HepG2 (cell line): ENCODE measurements at regions not wholly inside any gene's neighbourhood (a gene's known extent, or its start where the extent isn't known, plus 50 kb on each side); places are given as distances from the start of the nearest gene placed in this dataset.

ENCODE experiments used
- ATAC-seq: fragments of 200-7000 bp; cut with Tn5 transposase; 3 replicates; pipeline ENCODE4 v1.9.1; 2020; ENCODE audit warnings: mild to moderate bottlenecking, moderate library complexity
- BruUV-seq: library from RNA; stranded (reverse); fragments of 400-500 nt; replicated peaks from 2 replicates; lab custom pipeline; 2021; lab: Mats Ljungman, UMichigan
- CTCF ChIA-PET: fragments of 300-600 bp; formaldehyde crosslinking; extraction: SDS; loops from one replicate; lab custom pipeline; 2021; ENCODE audit warnings: low total read pairs, inconsistent platforms, low intra/inter-chr PET ratio; lab: Yijun Ruan, JAX
- POLR2A ChIA-PET: fragments of 350-600 bp; sonication (Branson Sonifier 250); formaldehyde crosslinking; loops from one replicate; lab custom pipeline; 2020; ENCODE audit warnings: antibody characterized with exemption, inconsistent platforms; lab: Yijun Ruan, JAX
- DNase-seq: peaks from one replicate; pipeline ENCODE4 v3.0.0-alpha.2; 2015; ENCODE audit warnings: low spot score
- FAIRE-seq: peaks from 3 replicates; lab custom pipeline; 2011; peaks lifted over from hg19 to GRCh38; lab: Jason Lieb, UNC
- H2AFZ ChIP-seq: one replicate; pipeline ENCODE4 v1.6.1; 2011; ENCODE audit warnings: low read length, inconsistent platforms
- H3K27ac ChIP-seq: fragments of 300-600 bp; 3 replicates; pipeline ENCODE4 v1.8.0; 2011; ENCODE audit warnings: mixed run types, mild to moderate bottlenecking, mixed read lengths, low read length, inconsistent platforms; ENCODE audit not compliant: insufficient read depth; ENCODE audit errors: extremely low read length
- H3K27me3 ChIP-seq, 2 experiments: fragments of 200-600 bp in 1 of 2; 2 replicates in 1 of 2; 3 replicates in 1 of 2; pipeline versions ENCODE4 v1.6.0 to v1.8.0; 2011; ENCODE audit warnings: low read length in 2 of 2, mild to moderate bottlenecking in 2 of 2, moderate library complexity in 2 of 2, inconsistent platforms in 1 of 2; ENCODE audit not compliant: insufficient read depth in 2 of 2, control insufficient read depth in 1 of 2
- H3K36me3 ChIP-seq, 2 experiments: fragments of 200-600 bp in 1 of 2; replicated peaks in 1 of 2; 2 replicates in 1 of 2; 3 replicates in 1 of 2; pipeline versions ENCODE4 v1.5.1 to v1.8.0; 2011; ENCODE audit warnings: low read length in 2 of 2, inconsistent platforms in 1 of 2; ENCODE audit not compliant: insufficient read depth in 2 of 2, control insufficient read depth in 1 of 2
- H3K4me1 ChIP-seq: 2 replicates; pipeline ENCODE4 v1.5.1; 2012; ENCODE audit warnings: low read length, inconsistent platforms; ENCODE audit not compliant: insufficient read depth
- H3K4me2 ChIP-seq: 2 replicates; pipeline ENCODE4 v1.6.0; 2011; ENCODE audit warnings: low read depth, low read length, inconsistent platforms
- H3K4me3 ChIP-seq, 3 experiments: fragments of 200-600 bp in 1 of 3; sonication (generic), shearing (Covaris generic) in 1 of 3; replicated peaks in 1 of 3; 2 replicates each; pipeline ENCODE4 v1.5.1; 2011 to 2016; ENCODE audit warnings: low read length in 3 of 3, inconsistent platforms in 2 of 3, low read depth in 2 of 3, mild to moderate bottlenecking in 2 of 3, control low read depth in 1 of 3, mixed read lengths in 1 of 3; ENCODE audit not compliant: insufficient read depth in 1 of 3
- H3K79me2 ChIP-seq: one replicate; pipeline ENCODE4 v1.6.1; 2011; ENCODE audit warnings: low read length, inconsistent platforms; ENCODE audit not compliant: insufficient read depth
- H3K9ac ChIP-seq: 2 replicates; pipeline ENCODE4 v1.6.0; 2011; ENCODE audit warnings: mild to moderate bottlenecking, low read depth, low read length, inconsistent platforms; ENCODE audit not compliant: insufficient read depth
- H3K9me3 ChIP-seq: 2 replicates; pipeline ENCODE4 v1.5.1; 2012; ENCODE audit warnings: mild to moderate bottlenecking, low read length
- H4K20me1 ChIP-seq: 2 replicates; pipeline ENCODE4 v1.6.0; 2011; ENCODE audit warnings: inconsistent platforms, mild to moderate bottlenecking, low read length, moderate library complexity; ENCODE audit not compliant: insufficient read depth
- MTF1 ChIP-seq: sonication (generic); formaldehyde crosslinking; IDR thresholded peaks from 2 replicates; pipeline ENCODE4 v1.5.0; 2020; ENCODE audit warnings: missing genetic modification reagents
- NR3C1 ChIP-seq: sonication (generic); formaldehyde crosslinking; IDR thresholded peaks from 2 replicates; pipeline ENCODE4 v1.4.0; 2020; ENCODE audit warnings: missing genetic modification reagents
- PAWR ChIP-seq: sonication (generic); formaldehyde crosslinking; IDR thresholded peaks from 2 replicates; pipeline ENCODE4 v1.4.0; 2020; ENCODE audit warnings: missing genetic modification reagents, mild to moderate bottlenecking, borderline replicate concordance
- SRY ChIP-seq: sonication (generic); formaldehyde crosslinking; IDR thresholded peaks from 2 replicates; pipeline ENCODE4 v1.8.0; 2022; ENCODE audit warnings: mild to moderate bottlenecking, missing genetic modification reagents
- TRAFD1 ChIP-seq: sonication (generic); formaldehyde crosslinking; IDR thresholded peaks from 2 replicates; pipeline ENCODE4 v1.5.1; 2020; ENCODE audit warnings: missing genetic modification reagents, mild to moderate bottlenecking, borderline replicate concordance
- ZNF20 ChIP-seq: sonication (generic); formaldehyde crosslinking; IDR thresholded peaks from 2 replicates; pipeline ENCODE4 v1.4.0; 2020; ENCODE audit warnings: mild to moderate bottlenecking, moderate library complexity, missing genetic modification reagents
- WGBS: methylation state at CpG from one replicate; pipeline ENCODE4 v1.1.6; 2017; ENCODE audit warnings: low lambda C conversion rate; 5-methylcytosine and 5-hydroxymethylcytosine counted together
- in situ Hi-C: cut with HindIII; loops from 2 replicates; pipeline ENCODE4 v1.10.0; 2017; ENCODE audit warnings: low pct_unique_long_range_greater_than_20kb; ENCODE audit not compliant: extremely low pct_ligation_motif_present
- intact Hi-C: fragments of 100-400 bp; cut with micrococcal nuclease; formaldehyde crosslinking; loops from one replicate; pipeline ENCODE4 v1.10.0; 2022; ENCODE audit not compliant: unreplicated experiment
- TF ChIP-seq, protein P1 (sequence below): sonication (generic); formaldehyde crosslinking; IDR thresholded peaks from 2 replicates; pipeline ENCODE4 v1.5.0; 2020; ENCODE audit warnings: mild to moderate bottlenecking, missing genetic modification reagents
- TF ChIP-seq, protein P2 (sequence below): sonication (generic); formaldehyde crosslinking; IDR thresholded peaks from 2 replicates; pipeline ENCODE4 v1.4.0; 2020; ENCODE audit warnings: missing genetic modification reagents
- TF ChIP-seq, protein P3 (sequence below): sonication (generic); formaldehyde crosslinking; IDR thresholded peaks from 2 replicates; pipeline ENCODE4 v1.8.1; 2022; ENCODE audit warnings: low read depth, mild to moderate bottlenecking, missing genetic modification reagents

- H3K9ac ChIP-seq: no peak overlapping the region
- intact Hi-C loops: no loop called here
- 32% methylated on average over 9 of the region's 9 CpGs for WGBS
- no peak for DNase-seq
- H4K20me1 ChIP-seq: no peaks in the 10 kb centered on the region
- ATAC-seq: no peak
- FAIRE-seq: no peak
- no peak overlapping the region for H3K4me3 ChIP-seq
- no peaks in the 10 kb centered on the region for H3K9me3 ChIP-seq
- no peak overlapping the region for H3K27ac ChIP-seq
- H3K27me3 ChIP-seq: peaks cover 0 to 4% of the 10 kb centered on the region in 2 experiments; a peak in 1 of 5 replicates
- ChIA-PET CTCF (no interaction called here), POLR2A (no interaction called here)
- no peaks in the 10 kb centered on the region for H3K4me1 ChIP-seq
- no peaks in the 10 kb centered on the region for H3K79me2 ChIP-seq
- no TSS peak for BruUV-seq
- no peak overlapping the region for H3K4me2 ChIP-seq
- no peak overlapping the region for H2AFZ ChIP-seq
- TF ChIP-seq ZNF20 (CRISPR knock-in tag) (no peak), TRAFD1 (CRISPR knock-in tag) (no peak), SRY (no peak), NR3C1 (CRISPR knock-in tag) (no peak), PAWR (CRISPR knock-in tag) (no peak), MTF1 (no peak)
- TF ChIP-seq, protein P1, sequence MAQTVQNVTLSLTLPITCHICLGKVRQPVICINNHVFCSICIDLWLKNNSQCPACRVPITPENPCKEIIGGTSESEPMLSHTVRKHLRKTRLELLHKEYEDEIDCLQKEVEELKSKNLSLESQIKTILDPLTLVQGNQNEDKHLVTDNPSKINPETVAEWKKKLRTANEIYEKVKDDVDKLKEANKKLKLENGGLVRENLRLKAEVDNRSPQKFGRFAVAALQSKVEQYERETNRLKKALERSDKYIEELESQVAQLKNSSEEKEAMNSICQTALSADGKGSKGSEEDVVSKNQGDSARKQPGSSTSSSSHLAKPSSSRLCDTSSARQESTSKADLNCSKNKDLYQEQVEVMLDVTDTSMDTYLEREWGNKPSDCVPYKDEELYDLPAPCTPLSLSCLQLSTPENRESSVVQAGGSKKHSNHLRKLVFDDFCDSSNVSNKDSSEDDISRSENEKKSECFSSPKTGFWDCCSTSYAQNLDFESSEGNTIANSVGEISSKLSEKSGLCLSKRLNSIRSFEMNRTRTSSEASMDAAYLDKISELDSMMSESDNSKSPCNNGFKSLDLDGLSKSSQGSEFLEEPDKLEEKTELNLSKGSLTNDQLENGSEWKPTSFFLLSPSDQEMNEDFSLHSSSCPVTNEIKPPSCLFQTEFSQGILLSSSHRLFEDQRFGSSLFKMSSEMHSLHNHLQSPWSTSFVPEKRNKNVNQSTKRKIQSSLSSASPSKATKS: no peak
- TF ChIP-seq, protein P2, sequence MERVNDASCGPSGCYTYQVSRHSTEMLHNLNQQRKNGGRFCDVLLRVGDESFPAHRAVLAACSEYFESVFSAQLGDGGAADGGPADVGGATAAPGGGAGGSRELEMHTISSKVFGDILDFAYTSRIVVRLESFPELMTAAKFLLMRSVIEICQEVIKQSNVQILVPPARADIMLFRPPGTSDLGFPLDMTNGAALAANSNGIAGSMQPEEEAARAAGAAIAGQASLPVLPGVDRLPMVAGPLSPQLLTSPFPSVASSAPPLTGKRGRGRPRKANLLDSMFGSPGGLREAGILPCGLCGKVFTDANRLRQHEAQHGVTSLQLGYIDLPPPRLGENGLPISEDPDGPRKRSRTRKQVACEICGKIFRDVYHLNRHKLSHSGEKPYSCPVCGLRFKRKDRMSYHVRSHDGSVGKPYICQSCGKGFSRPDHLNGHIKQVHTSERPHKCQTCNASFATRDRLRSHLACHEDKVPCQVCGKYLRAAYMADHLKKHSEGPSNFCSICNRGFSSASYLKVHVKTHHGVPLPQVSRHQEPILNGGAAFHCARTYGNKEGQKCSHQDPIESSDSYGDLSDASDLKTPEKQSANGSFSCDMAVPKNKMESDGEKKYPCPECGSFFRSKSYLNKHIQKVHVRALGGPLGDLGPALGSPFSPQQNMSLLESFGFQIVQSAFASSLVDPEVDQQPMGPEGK (CRISPR knock-in tag): no peak
- TF ChIP-seq, protein P3, sequence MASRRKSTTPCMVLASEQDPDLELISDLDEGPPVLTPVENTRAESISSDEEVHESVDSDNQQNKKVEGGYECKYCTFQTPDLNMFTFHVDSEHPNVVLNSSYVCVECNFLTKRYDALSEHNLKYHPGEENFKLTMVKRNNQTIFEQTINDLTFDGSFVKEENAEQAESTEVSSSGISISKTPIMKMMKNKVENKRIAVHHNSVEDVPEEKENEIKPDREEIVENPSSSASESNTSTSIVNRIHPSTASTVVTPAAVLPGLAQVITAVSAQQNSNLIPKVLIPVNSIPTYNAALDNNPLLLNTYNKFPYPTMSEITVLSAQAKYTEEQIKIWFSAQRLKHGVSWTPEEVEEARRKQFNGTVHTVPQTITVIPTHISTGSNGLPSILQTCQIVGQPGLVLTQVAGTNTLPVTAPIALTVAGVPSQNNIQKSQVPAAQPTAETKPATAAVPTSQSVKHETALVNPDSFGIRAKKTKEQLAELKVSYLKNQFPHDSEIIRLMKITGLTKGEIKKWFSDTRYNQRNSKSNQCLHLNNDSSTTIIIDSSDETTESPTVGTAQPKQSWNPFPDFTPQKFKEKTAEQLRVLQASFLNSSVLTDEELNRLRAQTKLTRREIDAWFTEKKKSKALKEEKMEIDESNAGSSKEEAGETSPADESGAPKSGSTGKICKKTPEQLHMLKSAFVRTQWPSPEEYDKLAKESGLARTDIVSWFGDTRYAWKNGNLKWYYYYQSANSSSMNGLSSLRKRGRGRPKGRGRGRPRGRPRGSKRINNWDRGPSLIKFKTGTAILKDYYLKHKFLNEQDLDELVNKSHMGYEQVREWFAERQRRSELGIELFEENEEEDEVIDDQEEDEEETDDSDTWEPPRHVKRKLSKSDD (CRISPR knock-in tag): no peak
- no peaks in the 10 kb centered on the region for H3K36me3 ChIP-seq
- in situ Hi-C loops: no loop called here
Measured at GRCh38 chr2:224209555-224210285, 170.6 kb upstream of the SERPINE2 start.
